ENCODE measurements at regions not wholly inside any gene's neighbourhood (a gene's known extent, or its start where the extent isn't known, plus 50 kb on each side); places are given as distances from the start of the nearest gene placed in this dataset.

DNA sequence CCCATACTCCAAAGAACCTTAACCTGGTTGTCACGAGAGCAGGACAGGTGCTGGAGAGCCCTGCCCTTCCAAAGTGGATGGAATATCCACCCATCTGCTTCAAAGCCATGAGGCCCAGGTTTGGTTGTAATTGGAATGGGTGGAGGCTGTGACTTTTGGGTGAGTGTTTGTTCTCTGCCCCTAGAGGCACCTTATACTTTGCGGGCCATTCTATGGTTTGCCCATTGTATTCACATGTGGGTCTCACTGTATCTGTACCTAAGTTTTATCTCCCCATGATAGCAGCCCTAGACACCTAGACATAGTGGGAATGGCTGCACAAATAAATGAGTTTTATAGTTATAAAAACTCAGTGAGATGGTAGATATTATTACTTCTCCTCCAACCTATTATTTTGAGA, 67.1 kb upstream of the NAA20 start:
- Histone ChIP-seq H4K20me1 (ENCODE audit: control insufficient read depth, extremely low read depth, insufficient read depth, low read length) (no peaks in the 10 kb centered on the region), H3K79me2 (ENCODE audit: control insufficient read depth, insufficient read depth, low read length) (no peaks in the 10 kb centered on the region), H3K4me3 (replicated peaks in 1 of 4; ENCODE audit: control extremely low read depth in 1 of 4, insufficient read depth in 1 of 4, low read depth in 3 of 4, low read length in 4 of 4) (no peak overlapping the region), H3K4me1 (ENCODE audit: control insufficient read depth, extremely low read depth, insufficient read depth, low read length) (peaks cover 3% of the 10 kb centered on the region), H3K27me3 (ENCODE audit: control insufficient read depth, insufficient read depth, low read length) (no peaks in the 10 kb centered on the region), H3K36me3 (ENCODE audit: control insufficient read depth, insufficient read depth, low read length) (no peaks in the 10 kb centered on the region), H3K4me2 (ENCODE audit: extremely low read depth, insufficient read depth, low read length) (no peak overlapping the region), H3K9me3 (ENCODE audit: control insufficient read depth, insufficient read depth, low read depth, low read length) (no peaks in the 10 kb centered on the region), H3K9ac (ENCODE audit: insufficient read depth, low read length) (no peak overlapping the region), H3K27ac (ENCODE audit: insufficient read depth, low read length) (no peak overlapping the region), H2AFZ (ENCODE audit: low read length) (no peak overlapping the region)
- no peak for DNase-seq (ENCODE audit: low read depth in 2 of 2)
- TF ChIP-seq CTCF (conservative IDR thresholded peaks at IDR 0.05 in 1 of 2, IDR thresholded peaks at IDR 0.05 in 1 of 2; ENCODE audit: low read depth in 1 of 2, low read length in 2 of 2) (no peak), EZH2 (IDR thresholded peaks at IDR 0.05; ENCODE audit: low read length, missing control alignments) (no peak)

- Histone ChIP-seq H3K79me2 (ENCODE audit: control insufficient read depth, insufficient read depth, low read length) (no peaks in the 10 kb centered on the region), H4K20me1 (ENCODE audit: control insufficient read depth, extremely low read depth, insufficient read depth, low read length) (no peaks in the 10 kb centered on the region), H3K4me3 (replicated peaks in 1 of 4; ENCODE audit: control extremely low read depth in 1 of 4, insufficient read depth in 1 of 4, low read depth in 3 of 4, low read length in 4 of 4) (no peak overlapping the region), H3K27me3 (ENCODE audit: control insufficient read depth, insufficient read depth, low read length) (no peaks in the 10 kb centered on the region), H3K27ac (ENCODE audit: insufficient read depth, low read length) (no peak overlapping the region), H3K36me3 (ENCODE audit: control insufficient read depth, insufficient read depth, low read length) (no peaks in the 10 kb centered on the region), H2AFZ (ENCODE audit: low read length) (no peak overlapping the region), H3K9me3 (ENCODE audit: control insufficient read depth, insufficient read depth, low read depth, low read length) (no peaks in the 10 kb centered on the region), H3K9ac (ENCODE audit: insufficient read depth, low read length) (no peak overlapping the region), H3K4me1 (ENCODE audit: control insufficient read depth, extremely low read depth, insufficient read depth, low read length) (peaks cover 3% of the 10 kb centered on the region), H3K4me2 (ENCODE audit: extremely low read depth, insufficient read depth, low read length) (no peak overlapping the region)
- no peak for TF ChIP-seq EZH2 (IDR thresholded peaks at IDR 0.05; ENCODE audit: low read length, missing control alignments)
- no peak for TF ChIP-seq CTCF (conservative IDR thresholded peaks at IDR 0.05 in 1 of 2, IDR thresholded peaks at IDR 0.05 in 1 of 2; ENCODE audit: low read depth in 1 of 2, low read length in 2 of 2)
- DNase-seq (ENCODE audit: low read depth in 2 of 2) = no peak
These were observed 64.8 kb upstream of the NAA20 start for GRCh38 chr20:19952392-19952791.

- no peaks in the 10 kb centered on the region for H3K79me2 ChIP-seq (ENCODE audit: control insufficient read depth, insufficient read depth, low read length)
- DNase-seq (ENCODE audit: low read depth in 2 of 2) = no peak
- H3K27me3 ChIP-seq (ENCODE audit: control insufficient read depth, insufficient read depth, low read length) = no peaks in the 10 kb centered on the region
- no peaks in the 10 kb centered on the region for H3K9me3 ChIP-seq (ENCODE audit: control insufficient read depth, insufficient read depth, low read depth, low read length)
- H3K4me2 ChIP-seq (ENCODE audit: extremely low read depth, insufficient read depth, low read length) = no peak overlapping the region
- H3K36me3 ChIP-seq (ENCODE audit: control insufficient read depth, insufficient read depth, low read length) = no peaks in the 10 kb centered on the region
- no peak overlapping the region for H3K9ac ChIP-seq (ENCODE audit: insufficient read depth, low read length)
- no peak overlapping the region for H3K27ac ChIP-seq (ENCODE audit: insufficient read depth, low read length)
- no peaks in the 10 kb centered on the region for H4K20me1 ChIP-seq (ENCODE audit: control insufficient read depth, extremely low read depth, insufficient read depth, low read length)
- H3K4me3 ChIP-seq (replicated peaks in 1 of 4; ENCODE audit: control extremely low read depth in 1 of 4, insufficient read depth in 1 of 4, low read depth in 3 of 4, low read length in 4 of 4) = no peak overlapping the region
- TF ChIP-seq CTCF (conservative IDR thresholded peaks at IDR 0.05 in 1 of 2, IDR thresholded peaks at IDR 0.05 in 1 of 2; ENCODE audit: low read depth in 1 of 2, low read length in 2 of 2) (no peak), EZH2 (IDR thresholded peaks at IDR 0.05; ENCODE audit: low read length, missing control alignments) (no peak)
- no peaks in the 10 kb centered on the region for H3K4me1 ChIP-seq (ENCODE audit: control insufficient read depth, extremely low read depth, insufficient read depth, low read length)
- H2AFZ ChIP-seq (ENCODE audit: low read length) = no peak overlapping the region
These were observed 63.6 kb upstream of the NAA20 start for GRCh38 chr20:19953606-19954005.
